HEK293 (cell line): ENCODE measurements at regions not wholly inside any gene's neighbourhood (a gene's known extent, or its start where the extent isn't known, plus 50 kb on each side); places are given as distances from the start of the nearest gene placed in this dataset.

Experiments
- CTCF ChIP-seq: fragments of 450-650 bp; formaldehyde crosslinking; IDR thresholded peaks from 2 replicates; pipeline ENCODE4 v1.5.1; 2016; ENCODE audit warnings: missing biosample characterization, missing genetic modification characterization
- ZNF777 ChIP-seq: fragments of 450-650 bp; formaldehyde crosslinking; IDR thresholded peaks from 2 replicates; pipeline ENCODE4 v1.5.1; 2017; ENCODE audit warnings: missing biosample characterization, missing genetic modification characterization, borderline replicate concordance
- TF ChIP-seq, protein P1 (sequence below): fragments of 450-650 bp; formaldehyde crosslinking; conservative IDR thresholded peaks from 2 replicates; pipeline ENCODE4 v1.5.1; 2016; ENCODE audit warnings: low read depth, missing biosample characterization, missing genetic modification characterization

- TF ChIP-seq CTCF (tag by site-specific recombination) (no peak), ZNF777 (tag by site-specific recombination) (no peak)
- TF ChIP-seq, protein P1, sequence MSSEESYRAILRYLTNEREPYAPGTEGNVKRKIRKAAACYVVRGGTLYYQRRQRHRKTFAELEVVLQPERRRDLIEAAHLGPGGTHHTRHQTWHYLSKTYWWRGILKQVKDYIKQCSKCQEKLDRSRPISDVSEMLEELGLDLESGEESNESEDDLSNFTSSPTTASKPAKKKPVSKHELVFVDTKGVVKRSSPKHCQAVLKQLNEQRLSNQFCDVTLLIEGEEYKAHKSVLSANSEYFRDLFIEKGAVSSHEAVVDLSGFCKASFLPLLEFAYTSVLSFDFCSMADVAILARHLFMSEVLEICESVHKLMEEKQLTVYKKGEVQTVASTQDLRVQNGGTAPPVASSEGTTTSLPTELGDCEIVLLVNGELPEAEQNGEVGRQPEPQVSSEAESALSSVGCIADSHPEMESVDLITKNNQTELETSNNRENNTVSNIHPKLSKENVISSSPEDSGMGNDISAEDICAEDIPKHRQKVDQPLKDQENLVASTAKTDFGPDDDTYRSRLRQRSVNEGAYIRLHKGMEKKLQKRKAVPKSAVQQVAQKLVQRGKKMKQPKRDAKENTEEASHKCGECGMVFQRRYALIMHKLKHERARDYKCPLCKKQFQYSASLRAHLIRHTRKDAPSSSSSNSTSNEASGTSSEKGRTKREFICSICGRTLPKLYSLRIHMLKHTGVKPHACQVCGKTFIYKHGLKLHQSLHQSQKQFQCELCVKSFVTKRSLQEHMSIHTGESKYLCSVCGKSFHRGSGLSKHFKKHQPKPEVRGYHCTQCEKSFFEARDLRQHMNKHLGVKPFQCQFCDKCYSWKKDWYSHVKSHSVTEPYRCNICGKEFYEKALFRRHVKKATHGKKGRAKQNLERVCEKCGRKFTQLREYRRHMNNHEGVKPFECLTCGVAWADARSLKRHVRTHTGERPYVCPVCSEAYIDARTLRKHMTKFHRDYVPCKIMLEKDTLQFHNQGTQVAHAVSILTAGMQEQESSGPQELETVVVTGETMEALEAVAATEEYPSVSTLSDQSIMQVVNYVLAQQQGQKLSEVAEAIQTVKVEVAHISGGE (tag by site-specific recombination): no peak
Observed at GRCh38 chr15:93378558-93378957, 289.5 kb upstream of the RGMA start.
